Islet precursor cell (in vitro differentiated cells): ENCODE measurements at regions not wholly inside any gene's neighbourhood (a gene's known extent, or its start where the extent isn't known, plus 50 kb on each side); places are given as distances from the start of the nearest gene placed in this dataset.

Experiments used
- DNase-seq: peaks from one replicate; pipeline ENCODE4 v3.0.0-alpha.2; 2018

DNA sequence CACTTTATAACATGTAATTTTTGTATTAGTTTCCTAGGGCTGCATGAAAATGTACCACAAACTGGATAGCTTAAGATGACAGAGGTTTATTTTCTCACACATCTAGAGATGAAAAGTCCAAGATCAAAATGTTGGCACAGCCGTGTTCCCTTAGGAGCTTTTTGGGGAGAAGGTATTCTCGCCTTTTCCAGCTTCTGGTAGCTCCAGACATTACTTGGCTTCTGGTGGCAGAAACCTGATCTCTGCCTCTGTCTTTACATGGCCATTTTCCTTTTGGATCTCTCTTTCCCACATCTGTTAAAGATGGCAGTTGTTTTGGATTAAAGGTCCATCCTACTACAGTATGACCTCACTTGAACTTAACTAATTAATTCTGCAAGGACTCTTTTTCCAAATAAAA lies 885.7 kb upstream of the CDH8 start:
- DNase-seq, result no peak

GRCh38 chr16:62913924-62914323 lies 877.7 kb upstream of the CDH8 start:
- no peak for DNase-seq

GRCh38 chr16:62913333-62913732 lies 877.1 kb upstream of the CDH8 start:
- no peak for DNase-seq

GRCh38 chr16:62909597-62909996 lies 873.4 kb upstream of the CDH8 start:
- DNase-seq, result no peak

DNA sequence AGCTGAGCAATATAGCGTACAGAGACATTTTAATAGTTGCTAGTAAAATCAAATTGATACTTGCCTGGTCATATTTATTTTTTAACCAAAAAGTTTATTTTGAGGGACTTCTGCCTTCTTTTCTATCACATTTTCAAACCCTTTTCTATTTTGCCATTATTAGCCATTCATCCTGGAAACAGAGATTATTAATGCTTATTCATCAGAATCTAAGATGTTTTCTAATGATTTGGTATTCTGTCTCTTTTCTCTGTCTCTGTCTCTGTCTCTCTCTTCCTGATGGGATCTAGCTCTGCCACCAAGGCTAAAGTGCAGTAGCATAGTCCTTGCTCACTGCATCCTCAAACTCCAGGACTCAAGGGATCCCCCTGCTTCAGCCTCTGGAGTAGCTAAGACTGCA lies 871.3 kb upstream of the CDH8 start:
- no peak for DNase-seq

DNA sequence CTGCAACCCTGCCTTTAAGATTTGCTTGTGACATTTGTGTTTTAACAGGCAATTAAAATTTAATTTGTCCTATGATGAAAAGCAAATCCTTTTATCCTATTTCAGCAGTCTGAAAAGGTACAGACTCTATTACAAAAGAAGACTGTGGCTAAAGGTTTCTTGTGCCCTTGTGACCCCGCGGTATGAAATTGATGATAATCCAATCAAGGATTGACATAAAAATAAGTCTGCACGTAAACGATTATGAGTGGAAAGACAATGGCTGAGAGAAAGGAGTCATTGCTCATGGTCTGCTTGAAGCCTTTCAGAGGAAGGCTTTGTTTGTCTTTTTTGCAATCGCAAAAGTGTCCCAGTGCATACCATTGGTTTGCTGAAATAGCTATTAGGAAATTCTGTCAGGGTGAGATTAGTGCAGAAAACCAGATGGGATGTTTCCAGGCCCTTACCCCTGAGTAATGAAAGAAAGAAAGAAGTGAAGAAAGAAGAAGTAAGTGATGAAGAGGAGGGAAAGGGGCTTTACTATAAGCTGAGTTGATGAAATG lies 867.8 kb upstream of the CDH8 start:
- no peak for DNase-seq

GRCh38 chr16:62899737-62900136 lies 863.5 kb upstream of the CDH8 start:
- no peak for DNase-seq

DNA sequence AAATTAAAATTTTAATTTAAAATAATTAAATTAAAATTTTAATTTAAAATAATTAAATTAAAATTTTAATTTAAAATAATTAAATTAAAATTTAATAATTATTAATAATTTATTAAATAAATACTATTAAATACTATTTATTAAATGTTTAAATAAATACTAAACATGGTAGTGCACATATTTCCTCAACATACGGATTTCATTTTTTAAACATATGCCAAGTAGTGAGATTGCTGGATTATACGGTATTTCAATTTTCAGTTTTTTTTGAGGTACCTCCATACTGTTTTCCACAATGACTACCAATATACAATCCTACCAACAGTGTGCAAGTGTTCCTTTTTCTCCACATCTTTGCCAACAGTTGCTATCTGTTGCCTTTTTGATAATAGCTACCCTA lies 852.9 kb upstream of the CDH8 start:
- no peak for DNase-seq

GRCh38 chr16:62883509-62883908 lies 847.3 kb upstream of the CDH8 start:
- no peak for DNase-seq

DNA sequence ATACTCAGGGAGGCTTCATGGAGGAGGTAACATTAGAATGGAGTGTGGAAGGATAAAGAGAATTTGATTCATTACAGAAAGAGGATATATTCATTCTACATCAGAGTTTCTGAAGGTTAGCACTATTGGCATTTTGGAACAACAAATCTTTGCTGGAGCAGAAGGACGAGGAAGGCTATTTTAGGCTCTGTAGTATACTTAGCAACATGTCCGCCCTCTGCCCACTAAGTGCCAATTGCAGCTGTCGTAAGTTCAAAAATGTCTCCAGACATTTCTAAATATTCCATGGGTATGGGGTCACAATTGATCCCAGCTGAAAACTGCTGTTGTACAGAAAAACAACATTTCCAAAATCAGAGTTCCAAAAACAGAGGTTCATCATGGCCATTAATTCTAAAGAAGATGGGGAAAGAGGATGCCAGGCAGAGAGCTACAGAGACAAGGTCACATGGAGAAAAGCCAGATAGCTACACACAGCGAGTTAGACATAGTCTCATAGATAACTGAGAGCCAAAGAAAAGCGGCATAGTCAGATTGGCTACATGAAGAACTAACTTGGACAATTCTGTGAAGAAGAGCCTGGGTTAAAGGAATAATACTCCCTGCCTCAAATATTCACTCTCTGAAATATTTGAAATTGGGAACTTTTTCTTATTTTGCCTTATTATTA lies 846.4 kb upstream of the CDH8 start:
- DNase-seq, result no peak

DNA sequence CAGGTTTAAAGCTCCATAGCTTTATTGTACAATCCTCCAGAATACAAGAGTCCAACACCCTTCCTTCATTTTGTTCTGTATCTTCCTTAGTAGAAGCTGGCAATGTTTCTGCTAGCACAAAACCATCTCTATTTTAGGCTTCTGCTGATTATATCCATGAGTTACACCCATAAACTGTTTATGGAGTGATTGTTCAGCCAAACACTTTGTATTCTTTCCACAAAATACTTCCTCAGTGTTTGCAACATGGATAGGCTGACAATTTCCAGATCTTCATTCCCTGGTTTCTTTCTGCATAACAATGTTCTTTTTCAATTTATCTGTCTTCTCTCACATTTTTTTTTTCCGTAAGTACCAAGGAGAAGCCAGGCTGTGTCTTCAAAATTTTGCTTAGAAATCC lies 839.9 kb upstream of the CDH8 start:
- no peak for DNase-seq

DNA sequence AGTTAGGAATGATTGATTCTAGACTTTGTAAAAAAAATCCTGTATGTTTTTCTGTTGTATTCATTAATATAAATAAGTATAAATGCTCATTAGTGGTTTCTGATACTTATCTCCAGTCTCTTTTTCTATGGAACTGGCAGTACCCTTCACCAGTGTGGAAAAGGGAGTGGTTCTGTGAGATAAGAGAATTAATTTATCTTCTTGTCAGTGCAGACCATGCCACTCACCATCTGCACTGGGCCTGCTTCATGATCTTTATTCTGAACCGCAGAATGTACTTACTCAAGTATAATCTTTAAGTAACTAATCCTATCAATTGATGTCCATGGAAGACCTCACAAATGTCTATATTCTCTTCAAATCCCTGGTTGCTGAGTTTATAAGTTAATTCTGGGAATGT lies 836.1 kb upstream of the CDH8 start:
- DNase-seq, result no peak

DNA sequence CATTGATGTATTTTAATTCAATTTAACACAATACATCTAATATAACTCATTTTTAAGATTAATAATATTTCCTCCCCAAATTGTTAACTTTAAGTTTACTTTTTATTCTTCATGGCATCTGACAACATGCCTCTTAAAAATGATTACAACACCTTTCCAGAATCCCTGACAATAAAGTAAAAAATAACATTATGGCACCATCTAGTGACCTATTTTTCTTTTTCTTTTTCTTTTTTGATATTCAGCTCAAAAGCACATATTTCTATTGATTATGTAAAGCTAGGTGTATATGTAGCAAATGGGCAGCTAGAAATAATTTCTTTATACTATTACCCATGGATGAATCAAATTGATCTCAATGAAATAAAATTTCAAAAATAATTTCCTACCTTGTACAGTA lies 834.3 kb upstream of the CDH8 start:
- DNase-seq, result no peak

DNA sequence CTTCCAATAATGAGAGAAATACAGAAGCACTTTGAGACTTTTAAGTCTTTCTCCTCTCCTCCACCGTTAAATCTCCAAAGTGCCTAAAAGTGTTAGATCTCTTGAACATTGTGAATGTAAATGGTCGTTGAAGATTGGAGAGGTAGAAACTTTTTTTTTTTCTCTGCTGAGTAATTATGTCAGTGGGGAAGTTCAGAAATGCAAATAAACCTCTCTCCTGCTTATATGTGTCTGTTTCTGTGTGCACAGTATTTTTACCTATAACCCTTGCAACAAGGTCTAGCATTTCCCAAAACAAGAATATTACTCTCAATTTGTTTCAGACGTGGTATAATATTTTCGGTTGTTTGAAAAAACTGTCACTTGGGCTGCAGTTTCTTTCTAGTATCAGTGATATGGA lies 833.6 kb upstream of the CDH8 start:
- DNase-seq, result no peak

GRCh38 chr16:62863139-62863538 lies 826.9 kb upstream of the CDH8 start:
- no peak for DNase-seq

- no peak for DNase-seq
Observed at GRCh38 chr16:62853887-62854286, 817.6 kb upstream of the CDH8 start.

DNA sequence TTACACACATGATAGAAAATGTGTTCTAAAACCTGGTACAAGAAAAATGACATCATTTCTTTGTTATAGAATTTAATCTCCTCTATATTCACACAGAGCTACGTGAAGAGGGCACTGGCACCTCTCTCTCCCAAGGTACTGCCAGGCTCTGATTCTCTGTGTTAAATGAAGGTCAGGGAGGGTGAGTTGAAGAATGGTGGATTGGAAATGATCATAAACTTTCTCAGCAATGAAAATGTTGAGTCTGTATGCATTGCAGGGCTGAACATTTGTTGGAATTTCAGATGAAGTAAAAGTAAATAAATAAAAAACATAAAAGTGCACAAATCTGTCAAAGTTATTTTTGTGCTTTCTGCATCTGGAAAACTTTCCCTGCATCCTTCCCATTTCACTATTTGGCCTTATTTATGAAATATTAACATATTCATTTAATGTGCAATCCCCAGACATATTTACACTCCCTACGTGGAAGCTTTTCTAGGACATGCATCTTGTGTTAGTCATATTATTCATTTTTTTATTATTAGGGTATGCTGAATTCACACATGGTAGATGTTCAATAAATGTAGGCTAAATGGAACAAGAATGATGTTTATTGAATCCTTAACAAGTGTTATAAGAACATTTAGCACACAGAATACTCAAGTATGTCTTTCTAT lies 810.3 kb upstream of the CDH8 start:
- DNase-seq, result no peak

GRCh38 chr16:62832214-62832613 lies 796.0 kb upstream of the CDH8 start:
- DNase-seq, result no peak

DNA sequence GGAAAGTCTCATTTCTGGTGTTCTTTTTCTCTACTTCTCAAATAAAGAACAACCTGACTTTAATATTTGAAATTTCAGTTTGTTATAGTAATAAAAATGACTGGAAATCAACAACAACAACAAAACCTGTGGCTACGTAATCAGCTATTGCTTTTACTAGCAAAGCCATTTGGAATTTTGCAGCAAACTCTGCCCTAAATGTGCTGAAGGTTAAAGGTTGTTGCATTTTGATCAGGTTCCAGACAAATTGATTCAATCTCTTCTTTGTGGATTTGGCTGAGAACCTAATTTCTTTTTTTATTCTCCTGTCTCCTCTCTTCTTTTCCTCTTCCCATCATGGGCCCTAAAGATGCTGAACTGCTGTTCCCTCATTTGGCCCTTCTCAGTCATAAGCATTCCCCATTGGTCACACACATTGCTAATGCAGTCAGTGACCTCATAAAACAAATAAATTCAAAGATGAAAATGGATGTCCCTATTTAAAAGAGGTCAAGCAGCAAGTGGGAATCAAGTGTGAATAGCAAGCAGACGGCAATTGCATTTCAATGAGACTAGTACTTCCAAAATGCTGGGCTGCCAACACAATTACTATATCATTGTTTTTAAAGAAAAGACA lies 795.1 kb upstream of the CDH8 start:
- no peak for DNase-seq

DNA sequence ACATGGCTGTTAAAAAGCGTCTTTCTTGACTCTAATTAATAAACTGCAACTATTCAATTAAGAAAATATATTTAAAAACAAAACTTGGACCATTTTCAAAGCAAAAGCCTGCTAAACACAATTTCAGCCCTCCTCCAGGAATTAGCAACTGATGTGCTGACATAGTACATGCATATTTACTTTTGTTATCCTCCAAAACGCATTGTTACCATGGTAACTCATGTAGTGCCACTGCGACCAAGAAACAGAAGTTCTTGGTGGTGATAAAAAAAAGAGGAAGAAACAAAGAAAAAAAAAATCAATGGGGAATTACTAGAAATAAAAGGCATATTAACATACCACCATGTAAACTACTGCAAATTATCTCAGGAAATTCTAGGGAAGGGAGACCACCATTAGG lies 793.4 kb upstream of the CDH8 start:
- DNase-seq, result no peak

DNA sequence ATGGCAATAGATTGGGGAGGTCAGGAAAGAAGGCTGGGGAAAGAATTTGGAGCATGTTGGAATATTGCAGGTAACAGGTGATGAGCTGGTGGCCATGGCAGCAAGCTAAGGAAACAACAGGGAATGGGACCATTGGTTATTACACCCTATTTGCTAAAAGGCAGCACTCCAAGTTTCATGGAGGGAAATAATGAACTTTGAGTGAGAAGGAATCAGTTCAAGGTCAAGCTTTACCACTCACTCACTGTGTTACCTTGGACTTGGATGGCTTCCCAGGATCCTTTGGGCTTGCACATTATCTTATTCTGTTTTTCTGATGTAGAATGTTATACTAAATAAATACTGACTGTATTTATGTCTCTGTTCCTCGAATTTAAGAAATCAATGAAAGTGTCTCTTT lies 792.8 kb upstream of the CDH8 start:
- DNase-seq, result no peak

GRCh38 chr16:62821824-62822223 lies 785.6 kb upstream of the CDH8 start:
- DNase-seq, result no peak

GRCh38 chr16:62816971-62817519 lies 780.8 kb upstream of the CDH8 start:
- no peak for DNase-seq

DNA sequence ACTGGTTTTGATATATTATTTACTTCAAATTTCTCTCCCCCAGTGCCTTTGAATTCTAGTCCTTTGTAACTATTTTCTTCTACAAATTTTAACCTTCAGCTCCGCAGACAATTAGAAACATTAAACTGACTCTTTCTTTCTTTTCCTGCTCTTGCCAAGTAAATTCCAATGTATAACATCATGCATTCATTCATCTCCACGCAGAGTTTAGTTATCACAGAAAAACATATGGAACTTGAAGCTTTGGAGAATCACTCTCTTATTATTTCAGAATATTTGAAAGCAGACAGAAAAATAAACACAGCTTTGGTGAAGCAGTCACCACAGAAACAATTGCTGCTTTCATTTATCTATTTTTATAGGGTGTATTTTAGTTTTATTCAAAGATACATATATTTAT lies 778.7 kb upstream of the CDH8 start:
- DNase-seq, result no peak
